K562 (cell line): ENCODE measurements at regions not wholly inside any gene's neighbourhood (a gene's known extent, or its start where the extent isn't known, plus 50 kb on each side); places are given as distances from the start of the nearest gene placed in this dataset.

ENCODE experiments used
- ATAC-seq: fragments of 200-7000 bp; cut with Tn5 transposase; 3 replicates; pipeline ENCODE4 v1.9.1; 2020; ENCODE audit warnings: moderate library complexity
- BruUV-seq: library from RNA; stranded (reverse); fragments of 400-500 nt; replicated peaks from 2 replicates; lab custom pipeline; 2021; lab: Mats Ljungman, UMichigan
- CTCF ChIA-PET: fragments of 300-600 bp; formaldehyde crosslinking; extraction: SDS; loops from one replicate; lab custom pipeline; 2021; ENCODE audit warnings: low intra/inter-chr PET ratio; lab: Yijun Ruan, JAX
- POLR2A ChIA-PET: fragments of 300-600, 350-650 bp; sonication (Branson Sonifier 250); formaldehyde crosslinking; extraction: SDS; loops from one replicate; lab custom pipeline; 2021; ENCODE audit warnings: antibody characterized with exemption, inconsistent platforms; lab: Yijun Ruan, JAX
- DNase-seq, 4 experiments: peaks; one replicate each; pipeline versions ENCODE4 v3.0.0 to v3.0.0-alpha.2; 2011 to 2018; ENCODE audit warnings: low spot score in 3 of 4, mixed read lengths in 3 of 4; ENCODE audit errors: extremely low read depth in 1 of 4
- FAIRE-seq: peaks from 2 replicates; lab custom pipeline; 2011; peaks lifted over from hg19 to GRCh38; lab: Jason Lieb, UNC
- H2AFZ ChIP-seq: 2 replicates; pipeline ENCODE4 v1.6.0; 2011; ENCODE audit warnings: low read depth, low read length, control low read depth, inconsistent platforms
- H3K27ac ChIP-seq: fragments of 200-600 bp; 3 replicates; pipeline ENCODE4 v1.8.0; 2011; ENCODE audit warnings: low read depth, mild to moderate bottlenecking, control low read depth, inconsistent platforms, low read length, moderate library complexity, mixed read lengths; ENCODE audit errors: extremely low read depth
- H3K27me3 ChIP-seq, 2 experiments: fragments of 300-600 bp in 1 of 2; 2 replicates in 1 of 2; 3 replicates in 1 of 2; pipeline versions ENCODE4 v1.6.0 to v1.8.0; 2011; ENCODE audit warnings: inconsistent platforms in 2 of 2, low read length in 2 of 2, mild to moderate bottlenecking in 1 of 2, mixed read lengths in 1 of 2, moderate library complexity in 1 of 2; ENCODE audit not compliant: control insufficient read depth in 2 of 2, insufficient read depth in 2 of 2
- H3K36me3 ChIP-seq: fragments of 300-600 bp; 3 replicates; pipeline ENCODE4 v1.8.0; 2011; ENCODE audit warnings: mild to moderate bottlenecking, low read length, inconsistent platforms; ENCODE audit not compliant: control insufficient read depth, insufficient read depth
- H3K4me1 ChIP-seq, 2 experiments: fragments of 200-600 bp in 1 of 2; replicated peaks in 1 of 2; 2 replicates in 1 of 2; 3 replicates in 1 of 2; pipeline versions ENCODE4 v1.5.1 to v1.8.0; 2011; ENCODE audit warnings: inconsistent platforms in 2 of 2, low read length in 2 of 2, mild to moderate bottlenecking in 1 of 2, mixed read lengths in 1 of 2, moderate library complexity in 1 of 2; ENCODE audit not compliant: control insufficient read depth in 2 of 2, insufficient read depth in 2 of 2
- H3K4me2 ChIP-seq: 2 replicates; pipeline ENCODE4 v1.6.1; 2011; ENCODE audit warnings: low read length, control low read depth, inconsistent platforms, mixed read lengths; ENCODE audit not compliant: insufficient read depth
- H3K4me3 ChIP-seq: fragments of 200-600 bp; sonication (generic), shearing (Covaris generic); 2 replicates; pipeline ENCODE4 v1.5.1; 2016; ENCODE audit warnings: control low read depth, inconsistent platforms
- H3K79me2 ChIP-seq: fragments of 200-600 bp; 3 replicates; pipeline ENCODE4 v1.8.0; 2011; ENCODE audit warnings: low read length, inconsistent platforms; ENCODE audit not compliant: control insufficient read depth, insufficient read depth
- H3K9ac ChIP-seq, 2 experiments: 2 replicates each; pipeline versions ENCODE4 v1.6.0 to v1.6.1; 2011; ENCODE audit warnings: low read depth in 2 of 2, low read length in 2 of 2, control low read depth in 1 of 2, inconsistent platforms in 1 of 2, mild to moderate bottlenecking in 1 of 2, mixed read lengths in 1 of 2; ENCODE audit not compliant: insufficient read depth in 1 of 2
- H3K9me1 ChIP-seq: one replicate; pipeline ENCODE4 v1.6.0; 2011; ENCODE audit warnings: inconsistent platforms, mild to moderate bottlenecking, low read length, moderate library complexity; ENCODE audit not compliant: control insufficient read depth, insufficient read depth
- H3K9me3 ChIP-seq: replicated peaks from 2 replicates; pipeline ENCODE4 v1.5.1; 2011; ENCODE audit warnings: low read depth, low read length, inconsistent platforms; ENCODE audit not compliant: control insufficient read depth, insufficient read depth
- H4K20me1 ChIP-seq: replicated peaks from 2 replicates; pipeline ENCODE4 v1.6.1; 2011; ENCODE audit warnings: low read length, inconsistent platforms, mixed read lengths; ENCODE audit not compliant: control insufficient read depth, insufficient read depth
- ELK3 ChIP-seq: fragments of 450-650 bp; formaldehyde crosslinking; IDR thresholded peaks from 2 replicates; pipeline ENCODE4 v1.4.0; 2020; ENCODE audit warnings: mild to moderate bottlenecking
- GABPB2 ChIP-seq: fragments of 250-450 bp; sonication (Bioruptor Pico); conservative IDR thresholded peaks from 2 replicates; pipeline ENCODE4 v1.5.1; 2021; ENCODE audit warnings: mild to moderate bottlenecking
- HDAC3 ChIP-seq: fragments of 450-650 bp; IDR thresholded peaks from 2 replicates; pipeline ENCODE4 v1.6.1; 2018; ENCODE audit warnings: borderline replicate concordance, mild to moderate bottlenecking, moderate library complexity; ENCODE audit not compliant: partially characterized antibody
- HDGF ChIP-seq: fragments of 450-650 bp; IDR thresholded peaks from 2 replicates; pipeline ENCODE4 v1.6.1; 2016
- HNRNPL ChIP-seq: fragments of 200-400 bp; formaldehyde crosslinking; IDR thresholded peaks from 2 replicates; pipeline ENCODE4 v1.6.1; 2017; ENCODE audit warnings: low read depth, mild to moderate bottlenecking, low read length
- MAX ChIP-seq: sonication (generic); formaldehyde crosslinking; IDR thresholded peaks from 2 replicates; pipeline ENCODE4 v1.9.0; 2022; ENCODE audit warnings: mild to moderate bottlenecking, missing genetic modification reagents
- RBM34 ChIP-seq: fragments of 200-400 bp; formaldehyde crosslinking; IDR thresholded peaks from 2 replicates; pipeline ENCODE4 v1.6.1; 2018; ENCODE audit warnings: low read length, borderline replicate concordance; ENCODE audit not compliant: insufficient read depth
- SRSF7 ChIP-seq: fragments of 200-400 bp; formaldehyde crosslinking; optimal IDR thresholded peaks from 2 replicates; pipeline ENCODE3; 2017; ENCODE audit warnings: mild to moderate bottlenecking, low read depth, low read length
- ZNF263 ChIP-seq: sonication (generic); formaldehyde crosslinking; IDR thresholded peaks from 2 replicates; pipeline ENCODE4 v1.8.0; 2022; ENCODE audit warnings: mild to moderate bottlenecking, missing genetic modification reagents, borderline replicate concordance
- ZNF408 ChIP-seq: fragments of 250-450 bp; sonication (Bioruptor Pico); IDR thresholded peaks from 2 replicates; pipeline ENCODE4 v1.4.0; 2020; ENCODE audit warnings: low read depth, mild to moderate bottlenecking, moderate library complexity
- ZNF764 ChIP-seq: fragments of 250-450 bp; sonication (Bioruptor Pico); IDR thresholded peaks from 2 replicates; pipeline ENCODE4 v1.4.0; 2020; ENCODE audit warnings: low read depth, mild to moderate bottlenecking, moderate library complexity
- ZNF785 ChIP-seq: fragments of 250-450 bp; sonication (Bioruptor Pico); IDR thresholded peaks from 2 replicates; pipeline ENCODE4 v1.4.0; 2020; ENCODE audit warnings: mild to moderate bottlenecking
- WGBS: fragments of 100-300 bp; shearing (Covaris generic); methylation state at CpG from one replicate; pipeline ENCODE4 v1.1.6; 2016; ENCODE audit warnings: low coverage, mixed read lengths; ENCODE audit not compliant: insufficient coverage; ENCODE audit errors: missing lambda C conversion rate; 5-methylcytosine and 5-hydroxymethylcytosine counted together
- in situ Hi-C: fragments of 300-500 bp; cut with MboI; formaldehyde crosslinking; loops from 4 replicates; pipeline ENCODE4 v1.15.0; 2018; ENCODE audit warnings: inconsistent platforms, mixed read lengths
- intact Hi-C: fragments of 100-400 bp; cut with micrococcal nuclease; formaldehyde crosslinking; loops from 2 replicates; pipeline ENCODE4 v1.14.2; 2022
- TF ChIP-seq, protein P1 (sequence below): sonication (generic); formaldehyde crosslinking; IDR thresholded peaks from 2 replicates; pipeline ENCODE4 v1.8.0; 2022; ENCODE audit warnings: mild to moderate bottlenecking, missing genetic modification reagents

DNA sequence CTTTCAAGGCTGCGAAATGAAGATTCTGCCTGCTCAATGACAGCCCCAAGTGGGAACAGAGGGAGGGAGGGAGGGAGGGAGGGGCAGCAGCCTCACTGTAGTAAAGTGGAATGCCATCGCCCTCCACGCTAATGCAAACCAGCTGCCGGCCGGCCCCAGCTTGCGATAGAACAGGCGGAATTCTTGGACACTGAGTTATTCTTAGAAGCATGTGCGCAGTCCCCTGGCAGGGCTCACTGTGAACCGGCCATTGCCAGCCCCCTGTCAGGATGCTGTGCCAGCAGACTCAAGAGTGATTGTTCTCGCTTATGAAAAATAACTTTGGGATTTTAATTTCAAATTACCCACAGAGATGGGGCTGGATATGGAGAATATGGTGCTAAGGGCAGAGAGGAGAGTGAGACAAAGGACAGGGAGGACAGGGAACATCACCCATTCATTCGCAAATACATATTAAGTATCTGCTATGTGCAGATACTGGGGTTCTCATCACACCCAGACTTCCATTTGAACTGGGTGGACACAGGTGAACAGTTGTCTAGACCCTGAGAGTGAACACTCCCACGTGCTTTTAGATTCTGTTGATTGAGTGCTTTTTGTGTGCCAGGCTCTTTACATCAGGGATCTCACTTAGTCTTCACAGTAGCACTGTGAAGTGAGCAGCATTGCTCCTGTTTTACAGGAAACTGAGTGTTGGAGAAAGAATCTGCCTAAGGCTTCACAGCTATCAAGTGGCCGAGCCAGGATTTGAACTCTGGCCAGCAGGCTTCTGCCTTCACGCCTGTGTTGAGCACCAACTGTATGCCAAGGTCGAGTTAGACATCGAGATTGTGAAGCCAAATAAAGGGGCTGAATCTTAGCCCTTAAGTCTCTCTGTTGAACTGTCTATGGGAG is 192.9 kb downstream of the C12orf75 start:
- no peak for ATAC-seq
- no peak for FAIRE-seq
- no peak for TF ChIP-seq RBM34
- no peak for TF ChIP-seq GABPB2 (CRISPR knock-in tag)
- no peak for TF ChIP-seq SRSF7
- TF ChIP-seq ZNF785 (CRISPR knock-in tag): no peak
- TF ChIP-seq HNRNPL: no peak
- TF ChIP-seq, protein P1, sequence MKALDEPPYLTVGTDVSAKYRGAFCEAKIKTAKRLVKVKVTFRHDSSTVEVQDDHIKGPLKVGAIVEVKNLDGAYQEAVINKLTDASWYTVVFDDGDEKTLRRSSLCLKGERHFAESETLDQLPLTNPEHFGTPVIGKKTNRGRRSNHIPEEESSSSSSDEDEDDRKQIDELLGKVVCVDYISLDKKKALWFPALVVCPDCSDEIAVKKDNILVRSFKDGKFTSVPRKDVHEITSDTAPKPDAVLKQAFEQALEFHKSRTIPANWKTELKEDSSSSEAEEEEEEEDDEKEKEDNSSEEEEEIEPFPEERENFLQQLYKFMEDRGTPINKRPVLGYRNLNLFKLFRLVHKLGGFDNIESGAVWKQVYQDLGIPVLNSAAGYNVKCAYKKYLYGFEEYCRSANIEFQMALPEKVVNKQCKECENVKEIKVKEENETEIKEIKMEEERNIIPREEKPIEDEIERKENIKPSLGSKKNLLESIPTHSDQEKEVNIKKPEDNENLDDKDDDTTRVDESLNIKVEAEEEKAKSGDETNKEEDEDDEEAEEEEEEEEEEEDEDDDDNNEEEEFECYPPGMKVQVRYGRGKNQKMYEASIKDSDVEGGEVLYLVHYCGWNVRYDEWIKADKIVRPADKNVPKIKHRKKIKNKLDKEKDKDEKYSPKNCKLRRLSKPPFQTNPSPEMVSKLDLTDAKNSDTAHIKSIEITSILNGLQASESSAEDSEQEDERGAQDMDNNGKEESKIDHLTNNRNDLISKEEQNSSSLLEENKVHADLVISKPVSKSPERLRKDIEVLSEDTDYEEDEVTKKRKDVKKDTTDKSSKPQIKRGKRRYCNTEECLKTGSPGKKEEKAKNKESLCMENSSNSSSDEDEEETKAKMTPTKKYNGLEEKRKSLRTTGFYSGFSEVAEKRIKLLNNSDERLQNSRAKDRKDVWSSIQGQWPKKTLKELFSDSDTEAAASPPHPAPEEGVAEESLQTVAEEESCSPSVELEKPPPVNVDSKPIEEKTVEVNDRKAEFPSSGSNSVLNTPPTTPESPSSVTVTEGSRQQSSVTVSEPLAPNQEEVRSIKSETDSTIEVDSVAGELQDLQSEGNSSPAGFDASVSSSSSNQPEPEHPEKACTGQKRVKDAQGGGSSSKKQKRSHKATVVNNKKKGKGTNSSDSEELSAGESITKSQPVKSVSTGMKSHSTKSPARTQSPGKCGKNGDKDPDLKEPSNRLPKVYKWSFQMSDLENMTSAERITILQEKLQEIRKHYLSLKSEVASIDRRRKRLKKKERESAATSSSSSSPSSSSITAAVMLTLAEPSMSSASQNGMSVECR: no peak
- no peak for TF ChIP-seq ZNF408 (CRISPR knock-in tag)
- no peak for TF ChIP-seq MAX (CRISPR knock-in tag)
- TF ChIP-seq ZNF263 (CRISPR knock-in tag): no peak
- no peak for TF ChIP-seq HDGF
- TF ChIP-seq HDAC3: no peak
- no peak for TF ChIP-seq ZNF764 (CRISPR knock-in tag)
- no peak for TF ChIP-seq ELK3

More for the DNA sequence above, 192.9 kb downstream of the C12orf75 start:
- 0% methylated on average over 14 of the region's 16 CpGs for WGBS
- in situ Hi-C loops: no loop called here
- DNase-seq: no peak
- Histone ChIP-seq H3K27me3 (no peaks in the 10 kb centered on the region), H4K20me1 (no peaks in the 10 kb centered on the region), H2AFZ (no peak overlapping the region), H3K9ac (no peak overlapping the region), H3K9me3 (no peaks in the 10 kb centered on the region), H3K4me3 (no peak overlapping the region), H3K4me2 (no peak overlapping the region), H3K9me1 (no peaks in the 10 kb centered on the region), H3K36me3 (no peaks in the 10 kb centered on the region), H3K4me1 (no peaks in the 10 kb centered on the region), H3K27ac (no peak overlapping the region), H3K79me2 (no peaks in the 10 kb centered on the region)
- ChIA-PET POLR2A (no interaction called here), CTCF (no interaction called here)
- intact Hi-C loops: no loop called here
- BruUV-seq: no TSS peak
